SKM-1 treated with dmso at 0.1 percent for 144 hours (cell line): ENCODE measurements at regions not wholly inside any gene's neighbourhood (a gene's known extent, or its start where the extent isn't known, plus 50 kb on each side); places are given as distances from the start of the nearest gene placed in this dataset.

Experiments used
- DNase-seq: peaks from one replicate; lab custom pipeline; 2025; ENCODE audit not compliant: unreplicated experiment; lab: John Stamatoyannopoulos, UW

DNA sequence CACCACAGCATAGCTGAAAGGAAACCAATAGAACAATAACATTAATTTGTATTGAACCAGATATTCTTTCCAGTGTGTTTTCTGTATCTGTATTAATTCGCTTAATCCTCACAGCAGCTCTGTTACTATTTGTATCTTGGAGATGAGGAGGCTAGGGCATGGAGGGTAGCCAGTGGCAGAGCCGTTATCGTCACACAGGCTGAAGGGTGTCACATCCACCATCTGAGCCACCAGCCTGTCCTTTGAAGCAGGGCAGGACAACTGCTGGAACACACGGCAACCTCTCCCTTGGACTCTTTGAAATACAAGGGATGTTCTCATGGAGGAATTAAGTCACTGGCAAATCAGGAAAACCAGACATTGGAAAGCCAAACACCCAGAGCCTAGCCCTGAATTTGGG, 628.0 kb upstream of the CDH4 start:
- no peak for DNase-seq

- DNase-seq = no peak
Observed at GRCh38 chr20:60627751-60628565, 624.1 kb upstream of the CDH4 start.

DNA sequence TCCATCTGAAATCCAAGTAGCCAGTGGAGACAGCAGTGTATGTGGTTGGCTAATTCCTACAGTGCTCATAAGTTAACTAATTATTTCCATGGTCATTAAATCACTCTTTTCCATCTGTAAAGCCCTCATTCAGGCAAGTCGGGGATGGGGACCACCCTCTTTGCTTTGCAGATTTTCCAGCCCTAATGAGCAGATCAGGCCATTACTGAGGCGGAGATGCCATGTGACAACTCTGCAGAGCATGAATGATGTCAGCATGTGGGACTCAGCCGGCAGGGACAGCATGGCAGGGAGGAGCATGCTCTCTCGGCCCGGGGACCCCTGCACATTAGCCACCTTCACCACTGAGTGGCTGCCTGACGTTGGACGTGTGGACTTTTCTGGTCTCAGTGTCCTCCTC, 623.3 kb upstream of the CDH4 start:
- DNase-seq = no peak

DNA sequence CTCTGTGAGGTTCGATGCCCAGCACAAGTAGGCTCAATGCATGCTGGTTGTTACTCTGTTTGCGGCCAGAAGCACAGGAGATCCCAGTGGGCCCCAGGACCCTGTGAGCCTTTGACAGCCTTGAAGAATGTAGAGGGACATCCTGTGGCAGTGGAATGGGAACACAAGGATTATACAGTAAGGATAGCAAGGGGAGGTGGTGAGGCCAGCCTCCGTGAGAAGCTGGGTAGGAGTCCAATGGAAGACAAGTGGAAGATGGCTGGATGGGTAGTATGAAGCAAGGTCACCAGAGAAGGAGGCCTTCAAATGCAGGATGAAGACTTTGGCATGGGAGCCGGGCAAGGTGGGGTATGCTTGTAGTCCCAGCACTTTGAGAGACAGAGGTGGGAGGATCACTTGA, 622.9 kb upstream of the CDH4 start:
- no peak for DNase-seq

DNA sequence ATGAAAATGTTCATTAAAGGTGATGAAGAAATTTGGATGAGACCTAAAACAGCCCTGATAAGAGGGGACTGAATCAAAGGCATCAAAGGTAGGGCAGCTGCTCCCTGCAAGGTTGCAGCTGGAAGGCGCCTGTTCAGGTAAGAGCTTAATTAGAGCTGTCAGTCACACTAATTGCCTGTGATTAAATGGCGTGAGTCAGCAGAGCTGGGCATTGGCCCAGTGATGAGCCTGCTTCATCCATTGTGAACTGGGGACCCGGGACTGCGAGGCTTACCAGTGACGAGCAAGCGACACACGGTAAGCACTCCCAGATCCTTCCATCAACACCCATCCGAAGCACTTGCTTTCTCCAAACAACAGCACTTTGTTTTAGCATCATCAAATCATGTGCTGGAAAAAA, 621.5 kb upstream of the CDH4 start:
- no peak for DNase-seq

DNA sequence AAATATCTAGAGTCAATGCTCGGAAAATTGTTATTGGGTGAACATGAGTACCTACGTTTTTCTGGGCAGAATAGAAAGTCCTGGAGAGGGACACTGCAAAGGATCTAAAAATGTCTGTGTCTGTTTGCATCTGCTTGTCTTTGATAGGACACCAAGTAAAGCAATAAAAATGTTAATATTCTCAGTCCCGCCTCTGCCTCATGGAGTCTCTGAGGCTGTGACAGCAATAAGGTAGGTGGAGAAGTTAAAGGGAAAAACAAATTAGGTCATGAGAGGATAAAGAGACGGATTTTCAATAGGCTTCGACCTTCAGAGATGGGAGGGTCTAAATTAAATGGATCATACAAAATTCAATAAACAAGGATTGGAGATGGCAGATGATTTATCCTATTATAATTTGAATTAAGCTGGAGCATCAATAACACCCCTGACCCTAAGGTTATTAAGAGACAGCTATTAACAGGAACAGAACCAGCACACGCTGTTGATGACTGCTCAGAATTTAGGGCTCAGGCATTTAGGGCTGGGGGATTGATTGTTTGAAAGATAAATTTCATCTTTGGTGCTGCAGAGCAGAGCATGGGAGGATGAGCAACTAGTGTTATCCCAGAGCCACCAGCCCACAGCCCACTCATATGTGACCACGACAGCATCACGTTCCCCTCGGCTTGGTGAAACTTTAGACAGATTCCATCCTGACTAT, 620.3 kb upstream of the CDH4 start:
- DNase-seq = no peak

DNA sequence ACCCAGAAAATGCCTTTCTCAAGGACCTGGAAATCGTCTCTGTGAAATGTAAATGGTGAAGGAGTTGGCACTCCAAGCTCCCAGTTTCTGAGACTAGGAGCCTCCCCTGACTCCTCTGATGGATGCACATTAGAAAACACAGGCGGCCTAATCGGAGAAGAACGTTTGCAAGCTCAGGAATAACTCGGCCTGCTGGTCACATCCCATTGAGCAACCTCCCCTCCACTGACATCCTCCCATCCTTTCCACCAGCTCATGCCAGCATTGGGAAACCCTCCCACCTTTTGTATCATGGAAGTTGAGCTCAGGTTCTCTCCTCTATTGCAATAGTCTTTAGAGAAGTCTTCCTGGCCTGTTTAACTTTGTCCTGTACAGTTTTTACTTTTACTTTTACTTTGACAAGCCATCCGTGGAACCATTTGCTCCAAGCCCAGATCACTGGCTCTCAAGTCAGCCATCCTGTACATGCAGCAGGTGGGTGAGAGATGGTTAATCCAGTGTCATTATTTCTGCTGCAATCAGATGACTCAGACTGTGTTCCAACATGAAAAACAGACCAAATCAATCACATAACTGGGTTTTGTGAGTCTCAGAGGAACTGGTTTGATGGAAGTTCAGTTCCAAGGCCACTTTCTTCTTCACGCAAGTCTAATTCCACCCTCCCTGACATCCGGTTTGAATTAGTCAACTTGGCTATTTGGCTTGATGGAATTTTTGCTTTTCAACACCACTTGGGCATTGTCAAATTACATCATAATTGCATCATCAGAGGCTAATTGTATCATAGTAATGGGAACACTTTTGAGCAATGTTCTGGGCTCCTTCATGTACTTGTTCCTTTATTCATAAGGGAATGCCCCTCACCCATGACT, 619.4 kb upstream of the CDH4 start:
- DNase-seq = no peak

GRCh38 chr20:60634491-60635172, 617.4 kb upstream of the CDH4 start:
- DNase-seq = no peak

GRCh38 chr20:60636417-60636816, 615.6 kb upstream of the CDH4 start:
- DNase-seq = no peak

- DNase-seq = no peak
Observed at GRCh38 chr20:60637801-60638200, 614.3 kb upstream of the CDH4 start.

DNA sequence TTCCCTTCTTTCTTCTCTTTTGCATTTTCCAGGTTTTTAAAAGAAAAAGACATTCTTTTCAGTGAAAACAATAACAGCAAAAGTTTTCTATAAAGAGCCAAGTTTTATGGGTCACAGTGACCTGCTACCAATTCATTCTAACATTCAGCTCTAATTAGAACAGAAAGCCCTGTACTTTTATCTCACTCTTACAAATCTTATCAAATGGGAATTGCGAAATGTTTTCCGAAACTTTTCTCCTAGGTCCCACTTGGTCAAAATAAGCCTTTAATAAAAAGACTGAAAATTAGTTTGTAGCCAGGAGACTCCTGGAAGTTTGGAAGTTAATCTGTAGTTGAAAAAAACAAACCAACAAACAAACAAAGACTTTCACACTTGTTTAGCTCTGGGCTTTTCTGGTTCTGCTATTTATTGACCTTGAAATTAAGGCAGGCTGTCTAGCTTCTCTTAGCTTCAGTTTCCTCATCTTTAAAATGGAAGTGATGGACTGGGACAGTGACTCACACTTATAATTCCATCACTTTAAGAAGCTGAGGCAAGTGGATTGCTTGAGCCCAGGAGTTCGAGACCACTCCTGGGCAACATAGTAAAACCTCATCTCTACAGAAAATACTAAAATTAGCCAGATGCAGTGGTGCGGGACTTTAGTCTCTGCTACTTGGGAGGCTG, 613.5 kb upstream of the CDH4 start:
- DNase-seq = no peak

DNA sequence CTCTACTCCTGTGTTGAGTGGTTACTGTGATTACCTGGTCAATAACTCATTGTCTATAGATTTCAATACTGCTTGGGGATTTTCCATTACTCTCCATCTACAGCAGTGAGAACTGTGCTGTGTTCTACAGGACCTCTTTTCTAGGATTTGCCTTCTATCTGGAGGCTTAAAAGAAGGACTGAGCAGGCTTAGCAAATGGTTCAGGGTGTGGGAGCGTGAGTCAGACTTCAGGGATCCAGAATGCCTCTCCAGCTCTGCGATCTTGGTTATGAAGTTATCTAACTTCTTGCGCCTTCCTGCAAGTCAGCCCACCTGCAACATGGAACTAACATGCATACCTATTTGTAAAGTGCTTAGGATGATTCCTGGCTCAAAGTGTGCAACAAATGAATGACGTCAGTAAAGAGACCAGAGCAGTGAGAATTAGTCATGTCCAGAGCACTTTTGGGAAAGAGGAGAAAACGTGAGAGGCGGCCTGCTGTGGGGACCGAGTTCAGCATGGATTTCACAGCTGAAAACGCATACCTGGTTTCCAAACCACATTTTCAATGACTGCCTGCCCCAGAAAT, 610.1 kb upstream of the CDH4 start:
- DNase-seq = no peak

DNA sequence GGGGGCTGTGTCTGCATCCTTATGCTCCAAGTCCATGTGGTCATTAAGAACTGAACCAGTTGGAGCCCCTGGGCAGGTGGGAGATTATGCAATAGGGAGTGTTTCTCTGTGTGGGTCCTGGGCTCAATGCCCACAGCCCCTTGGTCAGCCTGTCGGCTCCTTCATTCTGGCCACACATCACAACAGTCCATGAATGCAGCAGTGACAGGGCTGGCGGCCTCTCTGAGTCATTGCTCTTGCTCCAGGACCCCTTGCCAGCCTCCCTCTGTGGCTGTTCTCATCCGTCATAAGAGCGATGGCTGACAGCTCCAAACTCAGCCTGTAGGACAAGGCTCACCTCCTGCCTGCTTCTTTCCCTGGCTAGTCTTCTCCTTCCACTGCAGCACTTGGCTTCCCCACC, 609.5 kb upstream of the CDH4 start:
- DNase-seq = no peak

GRCh38 chr20:60648556-60648955, 603.5 kb upstream of the CDH4 start:
- no peak for DNase-seq

DNA sequence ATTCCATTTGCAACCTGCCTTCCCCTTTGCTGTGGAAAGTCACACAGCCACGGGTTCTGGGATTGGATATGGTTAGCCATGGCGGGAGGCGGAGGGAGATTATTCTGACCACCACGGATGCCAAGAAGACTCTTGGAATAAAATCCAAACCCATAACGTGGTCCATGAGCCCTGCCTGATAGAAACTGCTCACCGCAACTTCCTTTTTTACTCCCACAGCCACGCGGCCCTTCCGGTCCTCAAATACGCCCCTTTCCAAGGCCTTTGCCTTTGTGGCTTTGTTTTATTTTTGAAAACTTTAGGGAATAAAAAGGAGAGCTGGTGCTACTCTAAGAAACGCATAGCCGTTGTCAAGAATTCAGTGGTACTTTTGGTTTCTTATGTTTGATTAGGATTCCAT, 602.5 kb upstream of the CDH4 start:
- DNase-seq = no peak

DNA sequence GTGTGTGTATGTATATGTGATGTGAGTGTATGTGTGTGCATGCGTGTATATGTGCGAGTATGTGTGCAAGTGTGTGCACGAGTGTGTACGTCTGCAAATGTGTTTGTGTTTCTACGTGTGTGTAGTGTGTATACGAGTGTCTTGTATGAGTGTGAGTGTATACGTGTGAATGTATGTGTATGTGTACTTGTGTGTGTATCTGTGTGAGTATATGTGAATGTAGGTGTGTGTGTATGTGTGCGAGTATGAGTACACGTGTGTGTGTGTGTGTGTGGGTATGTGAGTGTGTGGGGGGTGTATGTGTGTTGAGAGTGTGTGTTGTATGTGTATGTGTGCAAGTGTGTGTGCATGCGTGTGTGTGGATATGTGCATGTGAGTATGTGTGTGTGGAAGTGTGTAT, 602.0 kb upstream of the CDH4 start:
- no peak for DNase-seq

DNA sequence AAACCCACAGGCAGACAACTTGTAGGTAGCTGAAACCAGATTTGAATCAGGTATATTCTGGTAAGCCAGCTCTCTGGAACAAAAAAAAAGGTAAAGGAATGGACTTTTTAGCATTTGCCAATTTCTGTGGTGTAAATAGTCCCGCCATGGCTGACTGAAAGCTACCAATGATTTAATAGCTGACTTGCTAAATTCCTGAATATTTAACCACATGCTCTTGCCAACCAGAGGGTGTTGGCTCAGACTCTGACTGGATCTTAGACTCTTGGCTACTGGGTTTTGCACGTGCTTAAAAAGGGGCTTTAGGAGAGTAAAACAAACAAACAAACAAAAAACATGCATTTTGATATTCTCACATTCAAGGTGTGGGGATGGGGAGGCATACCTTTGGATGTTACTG, 600.0 kb upstream of the CDH4 start:
- DNase-seq = no peak

DNA sequence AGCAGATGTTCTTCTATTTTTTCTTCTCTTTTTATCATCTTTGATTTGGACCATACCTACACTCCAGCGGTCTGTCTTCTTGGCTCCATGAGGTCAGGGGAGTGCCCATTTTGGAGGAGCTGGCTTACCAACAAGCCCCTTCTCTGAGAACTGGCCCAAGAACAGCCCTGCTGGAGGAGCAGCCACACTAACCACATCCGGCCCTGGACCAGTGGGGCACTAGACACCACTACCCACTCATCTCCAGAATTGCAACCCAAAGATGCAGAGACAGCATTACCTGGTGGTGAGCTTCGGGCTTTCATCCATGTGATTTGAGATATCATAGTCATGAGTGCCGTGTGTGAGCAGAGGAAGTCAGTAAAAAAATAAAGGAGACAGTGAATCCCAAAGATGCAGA, 599.4 kb upstream of the CDH4 start:
- no peak for DNase-seq

DNA sequence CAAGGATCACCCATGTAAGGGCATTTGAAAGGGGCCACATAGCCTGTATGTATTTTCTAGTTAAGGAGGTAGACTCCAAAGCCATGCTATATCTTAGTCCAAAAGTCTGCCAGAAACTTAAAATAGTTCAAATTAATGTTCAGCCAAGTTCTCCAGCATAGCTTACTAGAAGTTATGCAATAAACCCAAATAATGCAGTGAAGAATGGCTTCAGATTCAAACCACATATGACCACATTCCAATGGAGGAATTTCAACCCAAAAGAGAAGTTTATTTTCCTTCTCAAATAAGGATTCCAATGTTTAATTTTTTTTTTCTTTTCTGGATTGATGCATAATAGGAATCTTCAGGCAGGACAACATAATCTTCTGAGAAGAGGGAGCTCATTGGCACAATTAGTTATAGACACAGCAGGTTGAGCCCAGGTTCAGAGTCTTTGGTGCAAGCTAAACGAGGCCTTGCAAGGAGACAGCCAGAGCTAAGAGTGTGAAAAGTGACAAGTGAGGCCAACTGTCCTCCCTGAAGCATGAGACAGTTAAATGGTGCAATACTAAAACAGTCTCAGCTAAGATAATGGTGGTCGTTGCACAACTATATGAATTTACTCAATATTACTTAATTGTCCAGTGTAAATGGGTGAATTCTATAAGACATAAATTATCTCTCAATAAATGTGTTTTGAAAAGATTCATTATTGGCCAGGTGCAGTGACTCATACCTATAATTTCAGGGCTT, 598.8 kb upstream of the CDH4 start:
- DNase-seq = no peak

GRCh38 chr20:60658681-60659080, 593.4 kb upstream of the CDH4 start:
- DNase-seq = no peak
